ENCODE measurements at regions not wholly inside any gene's neighbourhood (a gene's known extent, or its start where the extent isn't known, plus 50 kb on each side); places are given as distances from the start of the nearest gene placed in this dataset.

GRCh38 chr5:165083394-165083793 is 1578.0 kb downstream of the MAT2B start:
- TF ChIP-seq POLR2A (IDR thresholded peaks at IDR 0.05) (no peak), CTCF (IDR thresholded peaks at IDR 0.05) (no peak)
